Glutamatergic neuron (in vitro differentiated cells): ENCODE measurements at regions not wholly inside any gene's neighbourhood (a gene's known extent, or its start where the extent isn't known, plus 50 kb on each side); places are given as distances from the start of the nearest gene placed in this dataset.

Experiments
- DNase-seq: peaks from one replicate; pipeline ENCODE4 v3.0.0; 2022
- H3K27ac Mint-ChIP-seq: one replicate; pipeline ENCODE4 v1.8.0; 2020; ENCODE audit warnings: mild to moderate bottlenecking, mixed read lengths, inconsistent platforms; ENCODE audit not compliant: unreplicated experiment
- H3K27me3 Mint-ChIP-seq: one replicate; pipeline ENCODE4 v1.8.0; 2020; ENCODE audit warnings: mild to moderate bottlenecking, moderate library complexity, mixed read lengths, inconsistent platforms; ENCODE audit not compliant: unreplicated experiment
- H3K36me3 Mint-ChIP-seq: one replicate; pipeline ENCODE4 v1.8.0; 2020; ENCODE audit warnings: mild to moderate bottlenecking, mixed read lengths, inconsistent platforms; ENCODE audit not compliant: unreplicated experiment
- H3K4me1 Mint-ChIP-seq: one replicate; pipeline ENCODE4 v1.8.0; 2020; ENCODE audit warnings: mild to moderate bottlenecking, low read depth, mixed read lengths, inconsistent platforms; ENCODE audit not compliant: unreplicated experiment
- H3K4me3 Mint-ChIP-seq: one replicate; pipeline ENCODE4 v1.8.0; 2020; ENCODE audit warnings: mild to moderate bottlenecking, mixed read lengths, inconsistent platforms; ENCODE audit not compliant: unreplicated experiment
- H3K9me3 Mint-ChIP-seq: one replicate; pipeline ENCODE4 v1.8.0; 2020; ENCODE audit warnings: mild to moderate bottlenecking, moderate library complexity, mixed read lengths, inconsistent platforms; ENCODE audit not compliant: unreplicated experiment
- TF ChIP-seq, protein P1 (sequence below): fragments of 200-600 bp; sonication (generic); IDR thresholded peaks from one replicate; pipeline ENCODE4 v1.5.0; 2021; ENCODE audit not compliant: partially characterized antibody, unreplicated experiment

DNA sequence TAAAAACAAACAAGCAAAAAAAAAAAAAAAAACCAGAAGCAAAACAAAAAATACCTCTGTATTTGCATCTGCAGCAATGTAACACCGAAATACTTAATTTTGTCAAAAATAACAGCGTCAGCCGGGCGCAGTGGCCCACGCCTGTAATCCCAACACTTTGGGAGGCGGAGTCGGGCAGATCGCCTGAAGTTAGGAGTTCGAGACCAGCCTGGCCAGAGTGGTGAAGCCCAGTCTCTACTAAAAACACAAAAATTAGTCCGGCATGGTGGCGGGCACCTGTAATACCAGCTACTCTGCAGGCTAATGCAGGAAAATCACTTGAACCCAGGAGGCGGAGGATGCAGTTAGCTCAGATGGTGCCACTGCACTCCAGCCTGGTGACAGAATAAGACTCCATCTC lies 683.5 kb upstream of the CA10 start:
- Mint-ChIP-seq H3K27ac (no peak overlapping the region), H3K27me3 (no peaks in the 10 kb centered on the region), H3K4me1 (no peaks in the 10 kb centered on the region), H3K36me3 (no peaks in the 10 kb centered on the region), H3K9me3 (no peaks in the 10 kb centered on the region), H3K4me3 (no peak overlapping the region)
- TF ChIP-seq, protein P1, sequence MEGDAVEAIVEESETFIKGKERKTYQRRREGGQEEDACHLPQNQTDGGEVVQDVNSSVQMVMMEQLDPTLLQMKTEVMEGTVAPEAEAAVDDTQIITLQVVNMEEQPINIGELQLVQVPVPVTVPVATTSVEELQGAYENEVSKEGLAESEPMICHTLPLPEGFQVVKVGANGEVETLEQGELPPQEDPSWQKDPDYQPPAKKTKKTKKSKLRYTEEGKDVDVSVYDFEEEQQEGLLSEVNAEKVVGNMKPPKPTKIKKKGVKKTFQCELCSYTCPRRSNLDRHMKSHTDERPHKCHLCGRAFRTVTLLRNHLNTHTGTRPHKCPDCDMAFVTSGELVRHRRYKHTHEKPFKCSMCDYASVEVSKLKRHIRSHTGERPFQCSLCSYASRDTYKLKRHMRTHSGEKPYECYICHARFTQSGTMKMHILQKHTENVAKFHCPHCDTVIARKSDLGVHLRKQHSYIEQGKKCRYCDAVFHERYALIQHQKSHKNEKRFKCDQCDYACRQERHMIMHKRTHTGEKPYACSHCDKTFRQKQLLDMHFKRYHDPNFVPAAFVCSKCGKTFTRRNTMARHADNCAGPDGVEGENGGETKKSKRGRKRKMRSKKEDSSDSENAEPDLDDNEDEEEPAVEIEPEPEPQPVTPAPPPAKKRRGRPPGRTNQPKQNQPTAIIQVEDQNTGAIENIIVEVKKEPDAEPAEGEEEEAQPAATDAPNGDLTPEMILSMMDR = no peak
- no peak for DNase-seq

DNA sequence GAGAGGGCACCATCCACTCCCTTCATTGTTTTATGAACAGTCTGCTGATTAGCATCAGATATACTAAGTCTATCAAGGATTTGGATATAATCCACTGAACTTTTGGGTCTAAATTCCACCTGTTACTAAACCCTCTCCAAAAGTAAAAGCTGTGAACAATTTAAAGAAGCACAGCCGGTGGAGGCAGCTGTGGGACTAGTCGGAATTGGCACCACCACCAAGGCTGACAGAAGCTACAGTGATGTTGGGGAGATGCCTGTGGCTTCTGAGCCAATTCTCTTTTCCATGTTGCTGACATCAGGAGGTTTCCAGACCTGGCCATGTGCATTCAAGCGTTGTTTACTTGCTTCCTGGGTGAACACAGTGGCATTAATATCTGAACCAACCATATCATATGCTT lies 679.0 kb upstream of the CA10 start:
- H3K36me3 Mint-ChIP-seq = no peaks in the 10 kb centered on the region
- no peak overlapping the region for H3K27ac Mint-ChIP-seq
- peaks cover 2% of the 10 kb centered on the region for H3K27me3 Mint-ChIP-seq
- no peak overlapping the region for H3K4me3 Mint-ChIP-seq
- TF ChIP-seq, protein P1 = no peak
- H3K4me1 Mint-ChIP-seq = no peaks in the 10 kb centered on the region
- no peaks in the 10 kb centered on the region for H3K9me3 Mint-ChIP-seq
- DNase-seq = no peak

DNA sequence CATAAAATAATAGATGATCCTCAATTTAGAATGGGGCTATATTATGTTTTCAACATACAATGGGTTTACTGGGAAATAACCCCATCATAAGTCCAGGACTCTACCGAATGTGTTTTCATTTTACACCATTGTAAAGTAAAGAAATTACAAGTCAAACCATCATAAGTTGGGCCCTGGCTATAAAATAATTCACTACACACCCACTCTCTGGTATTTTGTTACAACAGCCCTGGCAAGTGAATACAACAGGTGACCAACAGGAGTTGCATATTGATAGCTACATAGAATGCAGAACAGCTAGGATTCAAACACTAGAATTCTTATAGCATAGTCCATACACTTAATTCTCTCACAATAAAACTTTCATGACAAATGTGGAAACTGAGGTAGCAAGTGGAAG lies 673.0 kb upstream of the CA10 start:
- Mint-ChIP-seq H3K27me3 (peaks cover 2% of the 10 kb centered on the region), H3K27ac (no peak overlapping the region), H3K36me3 (no peaks in the 10 kb centered on the region), H3K9me3 (no peaks in the 10 kb centered on the region), H3K4me3 (no peak overlapping the region), H3K4me1 (no peaks in the 10 kb centered on the region)
- TF ChIP-seq, protein P1 = no peak
- DNase-seq = no peak

DNA sequence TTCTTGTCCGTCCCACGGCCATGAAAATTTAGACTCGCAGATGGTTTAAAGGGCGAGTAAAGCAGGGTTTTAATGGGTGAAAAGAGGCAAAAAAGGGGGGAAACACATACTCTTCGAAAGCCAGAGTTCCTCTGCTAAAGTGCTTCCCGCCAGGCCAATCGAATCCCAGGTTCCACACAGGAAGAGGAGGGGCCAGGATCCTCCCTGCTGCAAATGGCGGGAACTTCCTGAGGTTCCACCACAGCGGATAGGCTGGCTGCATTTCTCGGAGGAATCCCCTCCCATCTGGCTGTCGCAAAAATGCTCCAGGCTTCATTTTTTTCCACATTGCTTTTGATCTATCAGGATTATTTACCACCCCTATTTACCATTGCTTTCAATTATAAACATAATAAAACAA lies 670.1 kb upstream of the CA10 start:
- H3K27ac Mint-ChIP-seq = no peak overlapping the region
- TF ChIP-seq, protein P1 = no peak
- no peaks in the 10 kb centered on the region for H3K9me3 Mint-ChIP-seq
- no peak for DNase-seq
- no peaks in the 10 kb centered on the region for H3K4me1 Mint-ChIP-seq
- no peak overlapping the region for H3K4me3 Mint-ChIP-seq
- peaks cover under 1% of the 10 kb centered on the region for H3K27me3 Mint-ChIP-seq
- H3K36me3 Mint-ChIP-seq = no peaks in the 10 kb centered on the region

DNA sequence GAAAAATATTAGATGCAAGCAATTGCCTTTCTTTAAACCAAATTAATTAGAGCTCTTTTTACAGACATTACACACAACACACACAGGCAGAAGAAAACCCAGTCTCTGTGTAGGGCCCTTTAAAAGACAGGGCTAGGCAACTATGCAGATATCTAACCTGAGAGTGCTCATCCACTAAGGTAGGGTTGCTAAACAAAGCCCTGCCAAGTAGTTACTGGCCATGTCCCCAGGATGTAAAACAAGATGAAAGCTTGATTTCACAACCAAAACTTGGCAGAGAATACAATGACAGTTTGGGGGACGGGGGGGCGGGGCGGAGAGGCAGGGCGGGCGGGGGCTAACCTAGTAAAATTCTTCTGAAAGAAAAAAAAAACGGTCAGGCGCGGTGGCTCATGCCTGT lies 669.0 kb upstream of the CA10 start:
- no peaks in the 10 kb centered on the region for H3K27me3 Mint-ChIP-seq
- no peaks in the 10 kb centered on the region for H3K36me3 Mint-ChIP-seq
- no peaks in the 10 kb centered on the region for H3K4me1 Mint-ChIP-seq
- TF ChIP-seq, protein P1 = no peak
- H3K9me3 Mint-ChIP-seq = no peaks in the 10 kb centered on the region
- no peak for DNase-seq
- H3K4me3 Mint-ChIP-seq = no peak overlapping the region
- H3K27ac Mint-ChIP-seq = no peak overlapping the region
